Liver (tissue), 3 donors: ENCODE measurements at regions not wholly inside any gene's neighbourhood (a gene's known extent, or its start where the extent isn't known, plus 50 kb on each side); places are given as distances from the start of the nearest gene placed in this dataset.

ENCODE experiments used
- NR2F2 ChIP-seq: IDR thresholded peaks from 2 replicates; pipeline ENCODE4 v1.6.1; 2016; ENCODE audit warnings: antibody characterized with exemption
- REST ChIP-seq: IDR thresholded peaks from 2 replicates; pipeline ENCODE4 v1.6.1; 2016; ENCODE audit warnings: antibody characterized with exemption, mild to moderate bottlenecking
- RXRA ChIP-seq, 2 donors: IDR thresholded peaks; 2 replicates each; pipeline ENCODE4 v1.6.1; 2017 to 2018; ENCODE audit warnings: antibody characterized with exemption in 2 of 2, mild to moderate bottlenecking in 1 of 2
- TF ChIP-seq, protein P1 (sequence below): fragments of 150-350 bp; IDR thresholded peaks from 2 replicates; pipeline ENCODE4 v1.5.1; 2017; ENCODE audit warnings: improper control_type of control experiment, low read depth, low read length; ENCODE audit not compliant: missing input control
- donor health status: healthy.
- donor health status: healthy.

GRCh38 chr16:56019274-56019673 lies 144.1 kb upstream of the CES5A start:
- TF ChIP-seq, protein P1, sequence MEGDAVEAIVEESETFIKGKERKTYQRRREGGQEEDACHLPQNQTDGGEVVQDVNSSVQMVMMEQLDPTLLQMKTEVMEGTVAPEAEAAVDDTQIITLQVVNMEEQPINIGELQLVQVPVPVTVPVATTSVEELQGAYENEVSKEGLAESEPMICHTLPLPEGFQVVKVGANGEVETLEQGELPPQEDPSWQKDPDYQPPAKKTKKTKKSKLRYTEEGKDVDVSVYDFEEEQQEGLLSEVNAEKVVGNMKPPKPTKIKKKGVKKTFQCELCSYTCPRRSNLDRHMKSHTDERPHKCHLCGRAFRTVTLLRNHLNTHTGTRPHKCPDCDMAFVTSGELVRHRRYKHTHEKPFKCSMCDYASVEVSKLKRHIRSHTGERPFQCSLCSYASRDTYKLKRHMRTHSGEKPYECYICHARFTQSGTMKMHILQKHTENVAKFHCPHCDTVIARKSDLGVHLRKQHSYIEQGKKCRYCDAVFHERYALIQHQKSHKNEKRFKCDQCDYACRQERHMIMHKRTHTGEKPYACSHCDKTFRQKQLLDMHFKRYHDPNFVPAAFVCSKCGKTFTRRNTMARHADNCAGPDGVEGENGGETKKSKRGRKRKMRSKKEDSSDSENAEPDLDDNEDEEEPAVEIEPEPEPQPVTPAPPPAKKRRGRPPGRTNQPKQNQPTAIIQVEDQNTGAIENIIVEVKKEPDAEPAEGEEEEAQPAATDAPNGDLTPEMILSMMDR: no peak
- no peak for TF ChIP-seq RXRA (IDR thresholded peaks at IDR 0.05)
- no peak for TF ChIP-seq NR2F2
- TF ChIP-seq REST: no peak
